ENCODE measurements at regions not wholly inside any gene's neighbourhood (a gene's known extent, or its start where the extent isn't known, plus 50 kb on each side); places are given as distances from the start of the nearest gene placed in this dataset.

GRCh38 chr6:120493505-120493904 lies 840.8 kb downstream of the TBC1D32 start:
- no peaks in the 10 kb centered on the region for H3K36me3 ChIP-seq (ENCODE audit: control insufficient read depth, insufficient read depth, low read length)
- FAIRE-seq (no peak), DNase-seq (ENCODE audit: low read depth) (no peak)
- TF ChIP-seq CTCF (IDR thresholded peaks at IDR 0.05; ENCODE audit: insufficient read depth, low read length, severe bottlenecking) = no peak
- H3K27me3 ChIP-seq (ENCODE audit: control insufficient read depth, insufficient read depth, low read length) = no peaks in the 10 kb centered on the region
- H3K4me3 ChIP-seq (ENCODE audit: low read depth, low read length) = no peak overlapping the region

- H3K27me3 ChIP-seq (ENCODE audit: control insufficient read depth, insufficient read depth, low read length) = no peaks in the 10 kb centered on the region
- no peaks in the 10 kb centered on the region for H3K36me3 ChIP-seq (ENCODE audit: control insufficient read depth, insufficient read depth, low read length)
- FAIRE-seq (no peak), DNase-seq (ENCODE audit: low read depth) (no peak)
- H3K4me3 ChIP-seq (ENCODE audit: low read depth, low read length) = no peak overlapping the region
- TF ChIP-seq CTCF (IDR thresholded peaks at IDR 0.05; ENCODE audit: insufficient read depth, low read length, severe bottlenecking) = no peak
Observed at GRCh38 chr6:120489941-120490340, 844.3 kb downstream of the TBC1D32 start.

- no peak for TF ChIP-seq CTCF (IDR thresholded peaks at IDR 0.05; ENCODE audit: insufficient read depth, low read length, severe bottlenecking)
- no peaks in the 10 kb centered on the region for H3K36me3 ChIP-seq (ENCODE audit: control insufficient read depth, insufficient read depth, low read length)
- no peak overlapping the region for H3K4me3 ChIP-seq (ENCODE audit: low read depth, low read length)
- no peak for FAIRE-seq
- no peak for DNase-seq (ENCODE audit: low read depth)
- H3K27me3 ChIP-seq (ENCODE audit: control insufficient read depth, insufficient read depth, low read length) = no peaks in the 10 kb centered on the region
Observed at GRCh38 chr6:120484146-120484545, 850.1 kb downstream of the TBC1D32 start.

- H3K27me3 ChIP-seq (ENCODE audit: control insufficient read depth, insufficient read depth, low read length) = no peaks in the 10 kb centered on the region
- no peak overlapping the region for H3K4me3 ChIP-seq (ENCODE audit: low read depth, low read length)
- DNase-seq (ENCODE audit: low read depth) (no peak), FAIRE-seq (no peak)
- H3K36me3 ChIP-seq (ENCODE audit: control insufficient read depth, insufficient read depth, low read length) = no peaks in the 10 kb centered on the region
- no peak for TF ChIP-seq CTCF (IDR thresholded peaks at IDR 0.05; ENCODE audit: insufficient read depth, low read length, severe bottlenecking)
Observed at GRCh38 chr6:120478650-120479049, 855.6 kb downstream of the TBC1D32 start.

GRCh38 chr6:120473804-120474203 lies 860.5 kb downstream of the TBC1D32 start:
- Histone ChIP-seq H3K36me3 (ENCODE audit: control insufficient read depth, insufficient read depth, low read length) (no peaks in the 10 kb centered on the region), H3K4me3 (ENCODE audit: low read depth, low read length) (no peak overlapping the region), H3K27me3 (ENCODE audit: control insufficient read depth, insufficient read depth, low read length) (no peaks in the 10 kb centered on the region)
- no peak for TF ChIP-seq CTCF (IDR thresholded peaks at IDR 0.05; ENCODE audit: insufficient read depth, low read length, severe bottlenecking)
- DNase-seq (ENCODE audit: low read depth) (no peak), FAIRE-seq (no peak)

GRCh38 chr6:120468486-120468885 lies 865.8 kb downstream of the TBC1D32 start:
- Histone ChIP-seq H3K36me3 (ENCODE audit: control insufficient read depth, insufficient read depth, low read length) (no peaks in the 10 kb centered on the region), H3K4me3 (ENCODE audit: low read depth, low read length) (no peak overlapping the region), H3K27me3 (ENCODE audit: control insufficient read depth, insufficient read depth, low read length) (no peaks in the 10 kb centered on the region)
- TF ChIP-seq CTCF (IDR thresholded peaks at IDR 0.05; ENCODE audit: insufficient read depth, low read length, severe bottlenecking) = no peak
- DNase-seq (ENCODE audit: low read depth) = no peak
- no peak for FAIRE-seq

Data from bronchial epithelial cell (primary cell).